Cardiac fibroblast (primary cell): ENCODE measurements at regions not wholly inside any gene's neighbourhood (a gene's known extent, or its start where the extent isn't known, plus 50 kb on each side); places are given as distances from the start of the nearest gene placed in this dataset.
"Not testable (repeated sequence)": the region's sequence is repeated elsewhere in the genome, so short reads cannot be mapped to it uniquely, and the experiment has no call there.

ENCODE experiments used
- DNase-seq, 2 donors: peaks; one replicate each; pipeline versions ENCODE4 v3.0.0 to v3.0.0-alpha.2; 2010; ENCODE audit warnings: low read depth in 2 of 2
- H3K4me3 ChIP-seq, 2 donors: replicated peaks in 1 of 2; 1 replicate in 1 of 2; 2 replicates in 1 of 2; pipeline ENCODE4 v1.5.1; 2011; ENCODE audit warnings: low read depth in 2 of 2, low read length in 2 of 2, mild to moderate bottlenecking in 2 of 2, moderate library complexity in 1 of 2
- TF ChIP-seq, protein P1 (sequence below): IDR thresholded peaks from one replicate; pipeline ENCODE4 v1.5.1; 2011; ENCODE audit warnings: low read depth, mild to moderate bottlenecking, low read length, inconsistent platforms

DNA sequence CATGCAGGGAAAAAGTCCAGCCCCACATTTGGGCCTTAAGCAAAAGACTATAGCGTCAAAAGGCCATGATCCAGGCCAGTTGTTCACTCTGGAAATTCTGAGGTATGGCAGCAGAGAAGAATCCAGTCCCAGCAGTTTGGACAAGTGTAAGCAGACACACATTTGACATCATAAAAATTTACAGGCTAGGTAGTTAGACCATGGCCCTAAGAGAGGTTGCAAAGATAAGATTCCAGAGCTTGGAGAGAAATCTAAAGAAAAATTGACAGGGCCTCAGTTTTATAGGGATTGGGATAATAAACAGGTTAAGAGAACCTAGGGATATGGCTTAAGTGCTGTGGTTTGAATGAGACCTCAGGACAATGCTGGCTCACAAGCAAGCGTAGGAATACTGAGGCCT is 884.4 kb upstream of the SORCS1 start:
- DNase-seq, result no peak
- TF ChIP-seq, protein P1, sequence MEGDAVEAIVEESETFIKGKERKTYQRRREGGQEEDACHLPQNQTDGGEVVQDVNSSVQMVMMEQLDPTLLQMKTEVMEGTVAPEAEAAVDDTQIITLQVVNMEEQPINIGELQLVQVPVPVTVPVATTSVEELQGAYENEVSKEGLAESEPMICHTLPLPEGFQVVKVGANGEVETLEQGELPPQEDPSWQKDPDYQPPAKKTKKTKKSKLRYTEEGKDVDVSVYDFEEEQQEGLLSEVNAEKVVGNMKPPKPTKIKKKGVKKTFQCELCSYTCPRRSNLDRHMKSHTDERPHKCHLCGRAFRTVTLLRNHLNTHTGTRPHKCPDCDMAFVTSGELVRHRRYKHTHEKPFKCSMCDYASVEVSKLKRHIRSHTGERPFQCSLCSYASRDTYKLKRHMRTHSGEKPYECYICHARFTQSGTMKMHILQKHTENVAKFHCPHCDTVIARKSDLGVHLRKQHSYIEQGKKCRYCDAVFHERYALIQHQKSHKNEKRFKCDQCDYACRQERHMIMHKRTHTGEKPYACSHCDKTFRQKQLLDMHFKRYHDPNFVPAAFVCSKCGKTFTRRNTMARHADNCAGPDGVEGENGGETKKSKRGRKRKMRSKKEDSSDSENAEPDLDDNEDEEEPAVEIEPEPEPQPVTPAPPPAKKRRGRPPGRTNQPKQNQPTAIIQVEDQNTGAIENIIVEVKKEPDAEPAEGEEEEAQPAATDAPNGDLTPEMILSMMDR, result no peak
- no peak overlapping the region for H3K4me3 ChIP-seq

DNA sequence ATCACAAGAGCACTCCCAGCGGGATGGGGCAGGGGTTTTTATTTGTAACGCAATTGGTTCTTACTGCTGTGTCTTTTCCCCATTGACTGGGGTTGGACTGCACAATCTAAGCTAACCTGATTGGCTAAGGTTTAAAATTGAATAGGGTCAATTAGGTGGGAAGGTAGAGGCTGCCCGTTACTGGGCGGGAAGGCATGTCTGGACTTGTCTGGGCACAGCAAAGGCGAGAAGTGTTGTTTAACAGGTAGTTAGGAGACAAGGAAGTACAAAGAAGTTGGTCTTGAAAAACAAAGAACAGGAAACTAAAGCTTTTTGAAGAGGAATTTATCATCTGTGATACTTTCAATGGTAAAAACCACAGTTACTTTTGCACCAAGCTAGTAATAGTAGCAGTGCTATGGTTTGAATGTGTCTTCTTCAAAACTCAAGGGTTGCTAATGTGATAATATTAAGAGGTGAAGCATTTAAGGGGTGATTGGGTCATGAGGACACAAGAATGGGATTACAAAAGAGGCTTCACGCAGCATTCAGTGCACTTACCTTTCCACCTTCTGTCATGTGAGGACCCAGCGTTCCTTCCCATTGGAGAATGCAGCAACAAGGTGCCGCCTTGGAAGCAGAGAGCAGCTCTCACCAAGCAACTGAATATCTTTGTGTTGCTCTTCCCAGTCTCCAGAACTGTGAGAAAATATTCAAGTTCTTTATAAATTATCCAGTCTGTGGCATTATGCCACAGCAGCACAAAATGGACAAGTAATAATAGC is 875.5 kb upstream of the SORCS1 start:
- no peak overlapping the region for H3K4me3 ChIP-seq

DNA sequence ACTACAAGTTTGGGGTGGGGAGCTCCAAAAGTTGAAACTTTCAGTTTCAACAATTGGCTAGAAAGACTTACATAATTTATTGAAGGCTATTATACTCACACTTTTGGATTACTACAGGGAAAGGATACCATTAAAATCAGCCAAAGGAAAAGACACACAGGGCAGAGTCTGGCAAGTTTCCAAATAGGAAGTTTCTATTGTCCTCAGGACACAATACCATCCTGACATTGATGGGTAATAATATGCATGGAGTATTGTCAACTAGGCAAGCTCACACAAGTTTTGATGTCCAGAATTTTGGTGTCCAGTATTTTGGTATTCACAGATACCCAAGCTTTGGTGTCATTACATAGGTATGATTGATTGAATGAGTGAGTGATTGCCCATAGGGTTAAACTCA is 872.6 kb upstream of the SORCS1 start:
- no peak overlapping the region for H3K4me3 ChIP-seq
- no peak for DNase-seq
- TF ChIP-seq, protein P1, result no peak

More for the DNA sequence above, 875.5 kb upstream of the SORCS1 start:
- TF ChIP-seq, protein P1, result no peak
- DNase-seq, result no peak

DNA sequence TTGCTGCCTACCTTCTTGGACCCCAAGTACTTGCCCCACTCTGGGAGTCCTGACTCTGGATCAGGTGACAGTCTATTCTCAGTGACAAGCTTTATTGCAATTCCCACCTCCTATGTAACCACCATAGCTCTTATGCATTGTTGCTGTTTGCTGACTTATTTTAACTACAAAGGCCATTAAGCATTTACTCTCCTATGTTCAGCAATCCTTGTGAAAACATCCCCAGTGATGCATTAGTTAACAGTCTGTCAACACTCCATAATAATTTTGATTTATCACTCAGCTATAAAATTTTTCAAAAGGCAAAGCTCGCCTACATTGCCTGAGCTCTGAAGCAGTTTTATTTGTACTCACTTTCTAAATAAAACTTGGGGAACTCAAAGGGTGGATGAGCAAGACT is 871.8 kb upstream of the SORCS1 start:
- DNase-seq, result no peak
- no peak overlapping the region for H3K4me3 ChIP-seq
- TF ChIP-seq, protein P1, result no peak

DNA sequence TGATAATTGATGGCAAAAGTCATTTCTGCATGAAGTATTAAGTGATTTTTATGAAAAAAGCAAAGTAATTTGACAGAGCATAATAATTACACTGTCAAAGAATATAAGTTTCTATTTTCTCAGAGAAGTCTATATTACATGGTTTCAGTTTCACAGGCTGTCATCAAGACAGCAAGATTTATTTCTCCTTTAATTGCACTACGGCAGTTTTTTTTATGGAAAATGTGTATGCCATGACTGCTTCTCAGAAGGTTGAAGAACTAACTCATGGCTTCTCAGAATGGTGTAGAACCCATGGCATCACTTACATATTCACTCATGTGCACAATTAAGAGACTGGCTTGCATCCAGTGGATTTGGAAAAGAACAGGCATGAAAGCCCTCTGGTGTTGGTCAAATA is 870.3 kb upstream of the SORCS1 start:
- TF ChIP-seq, protein P1, result no peak
- DNase-seq, result no peak
- H3K4me3 ChIP-seq, result no peak overlapping the region

DNA sequence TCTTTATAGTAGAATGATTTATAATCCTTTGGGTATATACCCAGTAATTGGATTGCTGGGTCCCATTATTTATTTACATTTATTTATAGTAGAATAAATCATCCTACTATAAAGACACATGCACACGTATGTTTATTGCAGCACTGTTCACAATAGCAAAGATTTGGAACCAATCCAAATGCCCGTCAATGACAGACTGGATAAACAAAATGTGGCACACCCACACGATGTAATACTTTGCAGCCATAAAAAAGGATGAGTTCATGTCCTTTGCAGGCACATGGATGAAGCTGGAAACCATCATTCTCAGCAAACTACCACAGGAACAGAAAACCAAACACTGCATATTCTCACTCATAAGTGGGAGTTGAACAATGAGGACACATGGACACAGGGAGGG is 869.0 kb upstream of the SORCS1 start:
- DNase-seq, H3K4me3 ChIP-seq: not testable (repeated sequence)

DNA sequence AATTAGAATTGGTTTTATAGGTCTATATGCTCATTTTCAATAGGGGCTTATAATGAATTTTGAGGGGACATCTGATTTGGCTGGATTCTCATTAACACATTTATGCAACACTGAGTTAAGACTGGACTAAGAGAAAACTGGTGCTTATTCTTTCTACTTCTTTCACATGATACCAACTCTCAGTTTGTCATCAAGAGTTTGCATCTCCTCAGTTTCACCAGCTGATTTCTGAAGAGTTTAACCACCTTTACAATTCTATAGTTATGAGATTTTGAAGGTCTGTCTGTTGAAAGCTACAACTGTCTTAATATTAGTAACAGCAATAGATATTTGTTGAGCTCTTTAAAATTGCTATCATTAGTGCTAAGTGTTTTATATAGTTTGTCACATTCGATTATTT is 867.0 kb upstream of the SORCS1 start:
- TF ChIP-seq, protein P1, result no peak
- no peak for DNase-seq
- no peak overlapping the region for H3K4me3 ChIP-seq
